SK-N-MC (cell line): ENCODE measurements at regions not wholly inside any gene's neighbourhood (a gene's known extent, or its start where the extent isn't known, plus 50 kb on each side); places are given as distances from the start of the nearest gene placed in this dataset.

Experiments used
- EZH2 ChIP-seq: fragments of 200-600 bp; sonication (generic); IDR thresholded peaks from one replicate; pipeline ENCODE4 v1.6.1; 2017; ENCODE audit warnings: antibody characterized with exemption
- POLR2AphosphoS5 ChIP-seq: IDR thresholded peaks from 2 replicates; pipeline ENCODE4 v1.6.1; 2012; ENCODE audit warnings: mild to moderate bottlenecking, low read depth, low read length, borderline replicate concordance

DNA sequence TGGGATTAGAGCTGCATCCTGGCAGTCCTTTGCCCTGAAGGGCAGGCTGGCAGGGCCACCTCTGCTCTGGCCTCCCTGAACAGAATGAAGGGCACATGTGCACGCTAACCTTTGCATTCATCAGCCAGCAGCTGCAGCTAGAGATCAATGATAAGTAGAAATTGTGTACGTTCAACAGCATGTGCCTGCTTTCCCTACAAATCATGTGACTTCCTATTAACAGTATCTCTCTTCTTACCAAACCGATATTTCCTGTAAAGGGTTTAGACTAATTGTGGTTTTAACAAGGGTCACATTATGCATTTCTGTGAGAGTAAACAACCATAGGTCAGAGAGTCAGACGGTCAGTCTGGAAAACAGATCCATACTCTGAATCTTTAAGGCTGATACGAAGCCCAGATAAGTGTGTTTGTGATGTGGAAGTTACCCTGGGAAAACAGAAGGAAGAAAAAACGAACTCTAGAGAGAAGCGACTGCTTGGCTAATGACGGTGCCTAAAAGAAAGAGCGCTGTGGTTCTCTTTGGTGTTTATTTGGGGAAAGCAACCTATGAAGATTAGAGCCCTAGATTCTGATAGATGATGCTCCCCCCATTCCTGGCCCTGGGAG, 219.4 kb downstream of the MAF start:
- TF ChIP-seq POLR2AphosphoS5 = no peak
- TF ChIP-seq EZH2 = no peak
